B cell (primary cell): ENCODE measurements at regions not wholly inside any gene's neighbourhood (a gene's known extent, or its start where the extent isn't known, plus 50 kb on each side); places are given as distances from the start of the nearest gene placed in this dataset.

Experiments used
- ATAC-seq: fragments of 200-7000 bp; cut with Tn5 transposase; one replicate; pipeline ENCODE4 v1.10.0; 2021; ENCODE audit warnings: low read depth, mild to moderate bottlenecking, moderate number of reproducible peaks, moderate library complexity
- CTCF ChIA-PET: fragments of 350-600 bp; sonication (Branson Sonifier 250); formaldehyde crosslinking; loops from one replicate; lab custom pipeline; 2021; ENCODE audit warnings: antibody characterized with exemption, inconsistent platforms; lab: Charles Lee
- POLR2A ChIA-PET: fragments of 350-600 bp; sonication (Branson Sonifier 250); formaldehyde crosslinking; loops from one replicate; lab custom pipeline; 2021; ENCODE audit warnings: antibody characterized with exemption; lab: Charles Lee
- DNase-seq: peaks from one replicate; pipeline ENCODE4 v3.0.0; 2013
- H2AFZ ChIP-seq: 2 replicates; pipeline ENCODE4 v1.6.1; 2012; ENCODE audit warnings: mild to moderate bottlenecking, low read depth, low read length; ENCODE audit not compliant: insufficient read depth, poor library complexity, severe bottlenecking
- H3K27ac ChIP-seq, 2 donors: 1 replicate in 1 of 2; 2 replicates in 1 of 2; pipeline ENCODE4 v1.5.1; 2012 to 2013; ENCODE audit warnings: low read length in 2 of 2, mild to moderate bottlenecking in 2 of 2, moderate library complexity in 1 of 2
- H3K27me3 ChIP-seq, 4 experiments: fragments of 200-600 bp in 1 of 4; sonication (generic) in 1 of 4; replicated peaks in 1 of 4; 1 replicate in 2 of 4; 2 replicates in 2 of 4; pipeline versions ENCODE4 v1.6.1 to v1.7.0; 2013 to 2016; ENCODE audit warnings: low read length in 3 of 4, mild to moderate bottlenecking in 2 of 4, mixed read lengths in 1 of 4, moderate library complexity in 1 of 4; ENCODE audit not compliant: insufficient read depth in 4 of 4, control insufficient read depth in 3 of 4; ENCODE audit errors: control extremely low read depth in 1 of 4
- H3K36me3 ChIP-seq, 2 experiments: replicated peaks in 1 of 2; 1 replicate in 1 of 2; 2 replicates in 1 of 2; pipeline versions ENCODE4 v1.6.1 to v1.7.1; 2013; ENCODE audit warnings: low read length in 1 of 2; ENCODE audit not compliant: insufficient read depth in 2 of 2, control insufficient read depth in 1 of 2; ENCODE audit errors: control extremely low read depth in 1 of 2, extremely low read depth in 1 of 2
- H3K4me1 ChIP-seq, 2 donors: fragments of 200-600 bp in 1 of 2; sonication (generic) in 1 of 2; 1 replicate in 1 of 2; 2 replicates in 1 of 2; pipeline versions ENCODE4 v1.5.1 to v1.6.1; 2013 to 2017; ENCODE audit warnings: low read length in 2 of 2; ENCODE audit not compliant: control insufficient read depth in 2 of 2, insufficient read depth in 2 of 2
- H3K4me2 ChIP-seq: replicated peaks from 2 replicates; pipeline ENCODE3; 2012; ENCODE audit warnings: mild to moderate bottlenecking, low read depth, low read length; ENCODE audit not compliant: poor library complexity, severe bottlenecking
- H3K4me3 ChIP-seq, 5 experiments: fragments of 200-600 bp in 1 of 5; sonication (generic) in 1 of 5; 1 replicate in 3 of 5; 2 replicates in 2 of 5; pipeline versions ENCODE4 v1.5.1 to v1.7.0; 2011 to 2016; ENCODE audit warnings: low read length in 4 of 5, mild to moderate bottlenecking in 4 of 5, low read depth in 2 of 5, control low read depth in 1 of 5, moderate library complexity in 1 of 5; ENCODE audit not compliant: insufficient read depth in 1 of 5; ENCODE audit errors: control extremely low read depth in 1 of 5, extremely low read depth in 1 of 5
- H3K79me2 ChIP-seq: fragments of 200-600 bp; sonication (generic); one replicate; pipeline ENCODE4 v1.6.0; 2016; ENCODE audit warnings: low read length; ENCODE audit not compliant: control insufficient read depth, insufficient read depth
- H3K9ac ChIP-seq: fragments of 200-600 bp; sonication (generic); 2 replicates; pipeline ENCODE4 v1.6.1; 2017; ENCODE audit warnings: mild to moderate bottlenecking, low read length, moderate library complexity
- H3K9me3 ChIP-seq, 3 donors: one replicate each; pipeline versions ENCODE4 v1.6.1 to v1.7.1; 2013; ENCODE audit warnings: low read length in 2 of 3; ENCODE audit not compliant: control insufficient read depth in 2 of 3, insufficient read depth in 1 of 3; ENCODE audit errors: control extremely low read depth in 1 of 3
- H4K20me1 ChIP-seq: 2 replicates; pipeline ENCODE4 v1.6.0; 2012; ENCODE audit warnings: mild to moderate bottlenecking, low read length; ENCODE audit not compliant: insufficient read depth, control insufficient read depth, poor library complexity, severe bottlenecking
- H3K27ac Mint-ChIP-seq: one replicate; pipeline ENCODE4 v1.8.0; 2021; ENCODE audit warnings: mixed read lengths
- H3K27me3 Mint-ChIP-seq: one replicate; pipeline ENCODE4 v1.8.0; 2021; ENCODE audit warnings: mixed read lengths
- H3K4me1 Mint-ChIP-seq: one replicate; pipeline ENCODE4 v1.8.0; 2021; ENCODE audit warnings: mixed read lengths
- H3K4me3 Mint-ChIP-seq: one replicate; pipeline ENCODE4 v1.8.0; 2021; ENCODE audit warnings: mixed read lengths
- H3K9me3 Mint-ChIP-seq: one replicate; pipeline ENCODE4 v1.8.0; 2022; ENCODE audit warnings: mixed read lengths; ENCODE audit not compliant: insufficient read depth
- CTCF ChIP-seq: fragments of 200-600 bp; IDR thresholded peaks from one replicate; pipeline ENCODE4 v1.8.0; 2022; ENCODE audit warnings: antibody characterized with exemption, mild to moderate bottlenecking
- EZH2 ChIP-seq: IDR thresholded peaks from 2 replicates; pipeline ENCODE4 v1.6.1; 2012; ENCODE audit warnings: borderline replicate concordance, low read depth, mild to moderate bottlenecking, moderate library complexity, low read length; ENCODE audit not compliant: insufficient read depth, poor library complexity, severe bottlenecking
- WGBS: methylation state at CpG from one replicate; pipeline ENCODE4 v1.1.5; 2013; ENCODE audit warnings: missing lambda C conversion rate; ENCODE audit not compliant: insufficient coverage; 5-methylcytosine and 5-hydroxymethylcytosine counted together
- intact Hi-C: fragments of 100-400 bp; cut with micrococcal nuclease; formaldehyde crosslinking; loops from one replicate; pipeline ENCODE4 v1.10.0; 2022

GRCh38 chr3:145272684-145273083, 888.3 kb downstream of the PLOD2 start:
- ATAC-seq (no peak), DNase-seq (no peak)
- Mint-ChIP-seq H3K9me3 (peaks cover 7% of the 10 kb centered on the region), H3K27me3 (no peaks in the 10 kb centered on the region), H3K4me3 (no peak overlapping the region), H3K27ac (no peak overlapping the region), H3K4me1 (no peaks in the 10 kb centered on the region)
- ChIA-PET CTCF (no interaction called here), POLR2A (no interaction called here)
- no peak overlapping the region for H3K9ac ChIP-seq
- H3K79me2 ChIP-seq, result no peaks in the 10 kb centered on the region
- no peaks in the 10 kb centered on the region for H3K4me1 ChIP-seq
- 100% methylated on average over 2 of the region's 3 CpGs for WGBS
- no peaks in the 10 kb centered on the region for H4K20me1 ChIP-seq
- H3K4me3 ChIP-seq, result no peak overlapping the region
- TF ChIP-seq EZH2 (no peak), CTCF (no peak)
- intact Hi-C loops, result no loop called here
- H3K36me3 ChIP-seq, result no peaks in the 10 kb centered on the region
- H3K4me2 ChIP-seq, result no peak overlapping the region
- H3K27me3 ChIP-seq, result no peaks in the 10 kb centered on the region
- H2AFZ ChIP-seq, result no peak overlapping the region
- H3K27ac ChIP-seq, result no peak overlapping the region
- peaks cover 0 to 3% (median 2%) of the 10 kb centered on the region in 3 donors for H3K9me3 ChIP-seq

- TF ChIP-seq CTCF, result no peak
- TF ChIP-seq EZH2, result no peak
- CTCF ChIA-PET, result no interaction called here
- Histone ChIP-seq H3K4me3 (no peak overlapping the region), H3K4me1 (no peaks in the 10 kb centered on the region), H3K27me3 (no peaks in the 10 kb centered on the region), H3K79me2 (no peaks in the 10 kb centered on the region), H3K36me3 (no peaks in the 10 kb centered on the region), H4K20me1 (no peaks in the 10 kb centered on the region), H2AFZ (no peak overlapping the region), H3K4me2 (no peak overlapping the region), H3K27ac (no peak overlapping the region), H3K9me3 (no peaks in the 10 kb centered on the region), H3K9ac (no peak overlapping the region)
- no peaks in the 10 kb centered on the region for H3K4me1 Mint-ChIP-seq
- no CpG with 5 or more reads among the region's 2 CpGs for WGBS
- peaks cover 2% of the 10 kb centered on the region for H3K9me3 Mint-ChIP-seq
- no peak for ATAC-seq
- POLR2A ChIA-PET, result no interaction called here
- no peak overlapping the region for H3K4me3 Mint-ChIP-seq
- no peak for DNase-seq
- H3K27me3 Mint-ChIP-seq, result no peaks in the 10 kb centered on the region
- H3K27ac Mint-ChIP-seq, result no peak overlapping the region
- intact Hi-C loops, result no loop called here
Observed at GRCh38 chr3:145282505-145282904, 878.5 kb downstream of the PLOD2 start.
